HCT116 (cell line): ENCODE measurements at regions not wholly inside any gene's neighbourhood (a gene's known extent, or its start where the extent isn't known, plus 50 kb on each side); places are given as distances from the start of the nearest gene placed in this dataset.

Experiments used
- ATAC-seq: fragments of 200-7000 bp; cut with Tn5 transposase; 2 replicates; pipeline ENCODE4 v1.9.1; 2020; ENCODE audit warnings: mild to moderate bottlenecking, moderate library complexity
- BruUV-seq: library from RNA; stranded (reverse); fragments of 400-500 nt; replicated peaks from 2 replicates; lab custom pipeline; 2021; lab: Mats Ljungman, UMichigan
- CTCF ChIA-PET: fragments of 300-600 bp; sonication (Branson Sonifier 250); formaldehyde crosslinking; loops from one replicate; lab custom pipeline; 2021; ENCODE audit warnings: antibody characterized with exemption; lab: Charles Lee
- POLR2A ChIA-PET: fragments of 300-600, 350-600 bp; sonication (Branson Sonifier 250); formaldehyde crosslinking; loops from one replicate; lab custom pipeline; 2021; ENCODE audit warnings: antibody characterized with exemption; lab: Charles Lee
- RAD21 ChIA-PET, 2 experiments: fragments of 300-600 bp; sonication (Branson Sonifier 250); formaldehyde crosslinking; loops; one replicate each; lab custom pipeline; 2023; ENCODE audit warnings: low total read pairs in 2 of 2; ENCODE audit not compliant: uncharacterized antibody in 2 of 2, unreplicated experiment in 2 of 2, low non-redundant PET in 1 of 2; lab: Charles Lee
- DNase-seq: peaks from one replicate; pipeline ENCODE4 v3.0.0-alpha.2; 2010; ENCODE audit warnings: low read depth, low spot score
- H2AFZ ChIP-seq: fragments of 200-600 bp; shearing (Covaris generic), sonication (generic); 2 replicates; pipeline ENCODE4 v1.6.1; 2017; ENCODE audit warnings: low read depth, mixed run types, mixed read lengths, antibody characterized with exemption, low read length; ENCODE audit not compliant: poor library complexity, severe bottlenecking
- H3K27ac ChIP-seq: 2 replicates; pipeline ENCODE4 v1.5.1; 2012; ENCODE audit warnings: low read depth, low read length
- H3K27me3 ChIP-seq: fragments of 200-600 bp; sonication (generic); 2 replicates; pipeline ENCODE4 v1.6.1; 2016; ENCODE audit warnings: mixed run types, low read length, mixed read lengths; ENCODE audit not compliant: insufficient read depth
- H3K36me3 ChIP-seq, 2 experiments: fragments of 200-500 bp in 1 of 2; fragments of 200-600 bp in 1 of 2; sonication (Bioruptor generic) in 1 of 2; sonication (generic) in 1 of 2; 2 replicates each; pipeline versions ENCODE4 v1.5.1 to v1.6.1; 2014 to 2016; ENCODE audit warnings: low read length in 2 of 2, inconsistent platforms in 1 of 2, mixed read lengths in 1 of 2, mixed run types in 1 of 2; ENCODE audit not compliant: insufficient read depth in 2 of 2, control insufficient read depth in 1 of 2
- H3K4me1 ChIP-seq, 2 experiments: fragments of 200-600 bp in 1 of 2; sonication (generic) in 1 of 2; 2 replicates each; pipeline versions ENCODE4 v1.5.1 to v1.6.1; 2012 to 2017; ENCODE audit warnings: low read length in 2 of 2, inconsistent platforms in 1 of 2, mild to moderate bottlenecking in 1 of 2, mixed read lengths in 1 of 2, mixed run types in 1 of 2, moderate library complexity in 1 of 2; ENCODE audit not compliant: insufficient read depth in 2 of 2, control insufficient read depth in 1 of 2
- H3K4me2 ChIP-seq: fragments of 200-600 bp; sonication (generic); 2 replicates; pipeline ENCODE4 v1.6.1; 2017; ENCODE audit warnings: mixed run types, low read length, mixed read lengths
- H3K4me3 ChIP-seq, 2 experiments: fragments of 200-600 bp in 1 of 2; sonication (generic) in 1 of 2; replicated peaks in 1 of 2; 2 replicates each; pipeline ENCODE4 v1.5.1; 2011 to 2016; ENCODE audit warnings: low read length in 2 of 2, control low read depth in 1 of 2, low read depth in 1 of 2, mild to moderate bottlenecking in 1 of 2, mixed read lengths in 1 of 2, mixed run types in 1 of 2
- H3K79me2 ChIP-seq: fragments of 200-600 bp; sonication (generic); 2 replicates; pipeline ENCODE4 v1.6.1; 2017; ENCODE audit warnings: mild to moderate bottlenecking, mixed run types, low read length, moderate library complexity, mixed read lengths; ENCODE audit not compliant: insufficient read depth
- H3K9ac ChIP-seq: fragments of 200-600 bp; sonication (generic); 2 replicates; pipeline ENCODE4 v1.6.1; 2016; ENCODE audit warnings: low read length, mixed read lengths
- H3K9me2 ChIP-seq: fragments of 200-600 bp; sonication (generic), shearing (Covaris generic); 2 replicates; pipeline ENCODE4 v1.6.1; 2017; ENCODE audit warnings: mixed run types, mild to moderate bottlenecking, moderate library complexity; ENCODE audit not compliant: insufficient read depth
- H3K9me3 ChIP-seq, 2 experiments: fragments of 200-500 bp in 1 of 2; fragments of 200-600 bp in 1 of 2; sonication (Bioruptor generic) in 1 of 2; sonication (generic) in 1 of 2; 2 replicates each; pipeline ENCODE4 v1.6.1; 2014 to 2017; ENCODE audit warnings: low read length in 2 of 2, mixed read lengths in 2 of 2, inconsistent platforms in 1 of 2, low read depth in 1 of 2, mild to moderate bottlenecking in 1 of 2, mixed run types in 1 of 2, moderate library complexity in 1 of 2; ENCODE audit not compliant: control insufficient read depth in 1 of 2, insufficient read depth in 1 of 2
- H4K20me1 ChIP-seq: fragments of 200-600 bp; sonication (generic), shearing (Covaris generic); 2 replicates; pipeline ENCODE4 v1.6.1; 2017; ENCODE audit warnings: mixed run types, mild to moderate bottlenecking, moderate library complexity; ENCODE audit not compliant: insufficient read depth
- CTCF ChIP-seq, 3 experiments: fragments of 200-600 bp in 1 of 3; sonication (generic) in 1 of 3; IDR thresholded peaks in 2 of 3; conservative IDR thresholded peaks in 1 of 3; 2 replicates each; pipeline ENCODE4 v1.5.1; 2012 to 2017; ENCODE audit warnings: low read depth in 2 of 3, low read length in 2 of 3, antibody characterized with exemption in 1 of 3, borderline replicate concordance in 1 of 3, control low read depth in 1 of 3, mild to moderate bottlenecking in 1 of 3, mixed read lengths in 1 of 3, mixed run types in 1 of 3, moderate library complexity in 1 of 3; ENCODE audit not compliant: insufficient read depth in 1 of 3
- ELF1 ChIP-seq: IDR thresholded peaks from 2 replicates; pipeline ENCODE4 v1.6.1; 2012; ENCODE audit warnings: low read depth, borderline replicate concordance
- JUND ChIP-seq: IDR thresholded peaks from 2 replicates; pipeline ENCODE4 v1.6.1; 2012
- MAX ChIP-seq: IDR thresholded peaks from 2 replicates; pipeline ENCODE4 v1.6.1; 2012
- POLR2A ChIP-seq: IDR thresholded peaks from 2 replicates; pipeline ENCODE4 v1.7.0; 2011; ENCODE audit warnings: borderline replicate concordance; ENCODE audit not compliant: insufficient read depth, insufficient read length; ENCODE audit errors: extremely low read depth
- RAD21 ChIP-seq: IDR thresholded peaks from 2 replicates; pipeline ENCODE4 v1.6.1; 2012; ENCODE audit warnings: low read depth, mild to moderate bottlenecking
- YY1 ChIP-seq: IDR thresholded peaks from 2 replicates; pipeline ENCODE4 v1.6.1; 2011; ENCODE audit warnings: low read length, low read depth, moderate library complexity, mild to moderate bottlenecking; ENCODE audit not compliant: insufficient replicate concordance; ENCODE audit errors: extremely low read depth
- ZFX ChIP-seq: fragments of 450-650 bp; IDR thresholded peaks from 2 replicates; pipeline ENCODE4 v1.6.1; 2017
- intact Hi-C: fragments of 100-400 bp; cut with micrococcal nuclease; formaldehyde crosslinking; loops from 2 replicates; pipeline ENCODE4 v1.10.0; 2022
- TF ChIP-seq, protein P1 (sequence below): IDR thresholded peaks from 2 replicates; pipeline ENCODE4 v1.6.1; 2012
- TF ChIP-seq, protein P2 (sequence below): IDR thresholded peaks from 2 replicates; pipeline ENCODE4 v1.6.1; 2011; ENCODE audit warnings: mild to moderate bottlenecking, low read length, moderate library complexity; ENCODE audit not compliant: insufficient replicate concordance; ENCODE audit errors: extremely low read depth

DNA sequence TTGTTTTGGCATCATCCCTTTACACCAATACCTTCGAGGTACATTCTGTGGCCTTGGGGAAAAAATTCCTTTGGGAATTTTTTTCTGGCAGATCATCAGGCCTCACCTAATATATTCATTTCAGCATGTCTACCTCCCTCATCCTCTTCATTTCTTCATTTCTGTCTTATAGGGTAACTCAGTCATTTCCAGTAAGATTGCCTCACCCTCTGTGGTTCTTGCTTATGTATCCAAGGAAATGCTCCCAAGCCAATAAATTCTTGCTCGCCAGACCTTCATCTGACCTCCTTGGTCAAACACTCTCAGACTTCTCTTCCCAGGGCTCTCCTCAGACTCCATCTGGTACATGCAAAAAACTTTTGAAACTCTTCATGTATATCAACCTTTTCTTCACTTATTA is 265.6 kb downstream of the TMX3 start:
- Histone ChIP-seq H3K9me2 (no peaks in the 10 kb centered on the region), H2AFZ (no peak overlapping the region), H3K9ac (no peak overlapping the region), H3K4me1 (no peaks in the 10 kb centered on the region), H3K27ac (no peak overlapping the region), H3K4me2 (no peak overlapping the region), H3K27me3 (no peaks in the 10 kb centered on the region), H3K36me3 (no peaks in the 10 kb centered on the region), H4K20me1 (no peaks in the 10 kb centered on the region), H3K9me3 (peaks cover 0 to 9% of the 10 kb centered on the region in 2 experiments; a peak in 2 of 4 replicates), H3K4me3 (no peak overlapping the region), H3K79me2 (no peaks in the 10 kb centered on the region)
- BruUV-seq, result no TSS peak
- CTCF ChIA-PET, result no interaction called here
- POLR2A ChIA-PET, result no interaction called here
- RAD21 ChIA-PET, result no interaction called here
- DNase-seq (no peak), ATAC-seq (no peak)
- intact Hi-C loops, result no loop called here
- TF ChIP-seq MAX (no peak), ELF1 (no peak), ZFX (no peak), CTCF (IDR thresholded peaks at IDR 0.05 in 2 of 3, conservative IDR thresholded peaks at IDR 0.05 in 1 of 3; ENCODE audit: borderline replicate concordance in 1 of 3, insufficient read depth in 1 of 3, low read depth in 2 of 3, low read length in 2 of 3) (no peak), YY1 (no peak), POLR2A (no peak), JUND (no peak), RAD21 (no peak)
- TF ChIP-seq, protein P1, sequence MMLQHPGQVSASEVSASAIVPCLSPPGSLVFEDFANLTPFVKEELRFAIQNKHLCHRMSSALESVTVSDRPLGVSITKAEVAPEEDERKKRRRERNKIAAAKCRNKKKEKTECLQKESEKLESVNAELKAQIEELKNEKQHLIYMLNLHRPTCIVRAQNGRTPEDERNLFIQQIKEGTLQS, result no peak
- TF ChIP-seq, protein P2, sequence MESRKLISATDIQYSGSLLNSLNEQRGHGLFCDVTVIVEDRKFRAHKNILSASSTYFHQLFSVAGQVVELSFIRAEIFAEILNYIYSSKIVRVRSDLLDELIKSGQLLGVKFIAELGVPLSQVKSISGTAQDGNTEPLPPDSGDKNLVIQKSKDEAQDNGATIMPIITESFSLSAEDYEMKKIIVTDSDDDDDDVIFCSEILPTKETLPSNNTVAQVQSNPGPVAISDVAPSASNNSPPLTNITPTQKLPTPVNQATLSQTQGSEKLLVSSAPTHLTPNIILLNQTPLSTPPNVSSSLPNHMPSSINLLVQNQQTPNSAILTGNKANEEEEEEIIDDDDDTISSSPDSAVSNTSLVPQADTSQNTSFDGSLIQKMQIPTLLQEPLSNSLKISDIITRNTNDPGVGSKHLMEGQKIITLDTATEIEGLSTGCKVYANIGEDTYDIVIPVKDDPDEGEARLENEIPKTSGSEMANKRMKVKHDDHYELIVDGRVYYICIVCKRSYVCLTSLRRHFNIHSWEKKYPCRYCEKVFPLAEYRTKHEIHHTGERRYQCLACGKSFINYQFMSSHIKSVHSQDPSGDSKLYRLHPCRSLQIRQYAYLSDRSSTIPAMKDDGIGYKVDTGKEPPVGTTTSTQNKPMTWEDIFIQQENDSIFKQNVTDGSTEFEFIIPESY, result no peak
